Spleen (tissue), 11 donors: ENCODE measurements at regions not wholly inside any gene's neighbourhood (a gene's known extent, or its start where the extent isn't known, plus 50 kb on each side); places are given as distances from the start of the nearest gene placed in this dataset.

Experiments used
- DNase-seq: peaks from one replicate; pipeline ENCODE4 v3.0.0-alpha.2; 2020
- H3K27ac ChIP-seq, 8 donors: fragments of 200-600 bp; sonication (generic) in 7 of 8; 1 replicate in 4 of 8; 2 replicates in 4 of 8; pipeline versions ENCODE4 v1.5.0 to v1.8.0; 2016 to 2021; ENCODE audit warnings: inconsistent platforms in 4 of 8, mild to moderate bottlenecking in 4 of 8, moderate library complexity in 1 of 8
- H3K27me3 ChIP-seq, 7 donors: fragments of 200-600 bp; sonication (generic) in 6 of 7; replicated peaks in 1 of 7; 1 replicate in 4 of 7; 2 replicates in 3 of 7; pipeline versions ENCODE4 v1.5.0 to v1.8.0; 2016 to 2021; ENCODE audit warnings: inconsistent platforms in 3 of 7, mild to moderate bottlenecking in 1 of 7
- H3K36me3 ChIP-seq, 6 donors: fragments of 200-600 bp; sonication (generic) in 5 of 6; 1 replicate in 4 of 6; 2 replicates in 2 of 6; pipeline versions ENCODE4 v1.5.0 to v1.8.0; 2016 to 2021; ENCODE audit warnings: inconsistent platforms in 2 of 6
- H3K4me1 ChIP-seq, 6 donors: fragments of 200-600 bp; sonication (generic) in 5 of 6; 1 replicate in 3 of 6; 2 replicates in 3 of 6; pipeline versions ENCODE4 v1.5.0 to v1.8.0; 2016 to 2021; ENCODE audit warnings: inconsistent platforms in 3 of 6
- H3K4me3 ChIP-seq, 8 donors: fragments of 200-600 bp; sonication (generic) in 7 of 8; 1 replicate in 4 of 8; 2 replicates in 4 of 8; pipeline versions ENCODE4 v1.5.0 to v1.8.0; 2016 to 2021; ENCODE audit warnings: inconsistent platforms in 4 of 8, mild to moderate bottlenecking in 4 of 8, moderate library complexity in 2 of 8
- H3K9me3 ChIP-seq, 8 donors: fragments of 200-600 bp; sonication (generic) in 7 of 8; 1 replicate in 4 of 8; 2 replicates in 4 of 8; pipeline versions ENCODE4 v1.5.0 to v1.8.0; 2016 to 2021; ENCODE audit warnings: inconsistent platforms in 4 of 8
- CTCF ChIP-seq, 11 experiments: fragments of 200-600 bp in 7 of 11; fragments of 450-650 bp in 4 of 11; sonication (generic) in 4 of 11; IDR thresholded peaks in 8 of 11; conservative IDR thresholded peaks in 3 of 11; 1 replicate in 7 of 11; 2 replicates in 4 of 11; pipeline versions ENCODE4 v1.4.0 to v1.8.0; 2016 to 2021; ENCODE audit warnings: antibody characterized with exemption in 11 of 11, inconsistent platforms in 4 of 11, mild to moderate bottlenecking in 1 of 11
- POLR2A ChIP-seq, 3 donors: fragments of 450-650 bp; IDR thresholded peaks; one replicate each; pipeline ENCODE4 v1.5.1; 2017; ENCODE audit warnings: antibody characterized with exemption in 3 of 3, mild to moderate bottlenecking in 1 of 3
- POLR2AphosphoS5 ChIP-seq, 3 donors: sonication (generic); formaldehyde crosslinking; IDR thresholded peaks; one replicate each; pipeline ENCODE4 v1.5.1; 2017; ENCODE audit warnings: antibody characterized with exemption in 3 of 3
- WGBS, 5 donors: extraction: QIAGEN DNeasy Blood & Tissue Kit in 3 of 5; methylation state at CpG; one replicate each; pipeline versions ENCODE4 v1.1.5 to v1.1.7; 2013 to 2018; 5-methylcytosine and 5-hydroxymethylcytosine counted together
- intact Hi-C: fragments of 100-400 bp; cut with DNase I; formaldehyde crosslinking; loops from one replicate; pipeline ENCODE4 v1.15.0; 2023; ENCODE audit warnings: low total_unique reads
- donor health status: healthy with polysubstance abuse.
- donor health status: DM: no; HTN: no; CAD: no; lungs with moderate emphysema.
- donor health status: DM: no; HTN: no; CAD: no.
- donor health status: Bipolar disorder and iron deficiency.
- donor health status: healthy.
- donor health status: DM: no; HTN: no; CAD: no.
- donor health status: DM: yes; HTN: yes; CAD: no.

GRCh38 chr13:22422023-22422422 lies 751.1 kb downstream of the FGF9 start:
- intact Hi-C loops, result no loop called here
- no peak overlapping the region for H3K27ac ChIP-seq
- H3K36me3 ChIP-seq, result no peaks in the 10 kb centered on the region
- no peaks in the 10 kb centered on the region for H3K27me3 ChIP-seq
- no peaks in the 10 kb centered on the region for H3K9me3 ChIP-seq
- no peak overlapping the region for H3K4me3 ChIP-seq
- H3K4me1 ChIP-seq, result no peaks in the 10 kb centered on the region
- no peak for DNase-seq
- TF ChIP-seq POLR2AphosphoS5 (IDR thresholded peaks at IDR 0.05), result no peak
- no peak for TF ChIP-seq CTCF (IDR thresholded peaks at IDR 0.05 in 8 of 11, conservative IDR thresholded peaks at IDR 0.05 in 3 of 11)
- no peak for TF ChIP-seq POLR2A (IDR thresholded peaks at IDR 0.05)

- Histone ChIP-seq H3K27ac (no peak overlapping the region), H3K9me3 (no peaks in the 10 kb centered on the region), H3K4me3 (no peak overlapping the region), H3K27me3 (no peaks in the 10 kb centered on the region), H3K4me1 (no peaks in the 10 kb centered on the region), H3K36me3 (no peaks in the 10 kb centered on the region)
- TF ChIP-seq CTCF (IDR thresholded peaks at IDR 0.05 in 8 of 11, conservative IDR thresholded peaks at IDR 0.05 in 3 of 11) (no peak), POLR2AphosphoS5 (IDR thresholded peaks at IDR 0.05) (no peak), POLR2A (IDR thresholded peaks at IDR 0.05) (no peak)
- 56 to 80% (median 74%) methylated on average over 7 of the region's 7 CpGs for WGBS, 5 donors
- no peak for DNase-seq
- intact Hi-C loops, result no loop called here
Measured at GRCh38 chr13:22422712-22423111, 751.8 kb downstream of the FGF9 start.

- TF ChIP-seq CTCF (IDR thresholded peaks at IDR 0.05 in 8 of 11, conservative IDR thresholded peaks at IDR 0.05 in 3 of 11) (no peak), POLR2A (IDR thresholded peaks at IDR 0.05) (no peak), POLR2AphosphoS5 (IDR thresholded peaks at IDR 0.05) (no peak)
- intact Hi-C loops, result no loop called here
- no peaks in the 10 kb centered on the region for H3K4me1 ChIP-seq
- H3K9me3 ChIP-seq, result no peaks in the 10 kb centered on the region
- no peak overlapping the region for H3K4me3 ChIP-seq
- no peak for DNase-seq
- H3K36me3 ChIP-seq, result no peaks in the 10 kb centered on the region
- no peaks in the 10 kb centered on the region for H3K27me3 ChIP-seq
- H3K27ac ChIP-seq, result no peak overlapping the region
- WGBS, 5 donors, result 70 to 92% (median 89%) methylated on average over 1 of the region's 1 CpG
Measured at GRCh38 chr13:22423261-22423660, 752.4 kb downstream of the FGF9 start.

GRCh38 chr13:22425087-22425486 lies 754.2 kb downstream of the FGF9 start:
- no peaks in the 10 kb centered on the region for H3K27me3 ChIP-seq
- peaks cover 0 to 6% (median 0%) of the 10 kb centered on the region in 8 donors for H3K9me3 ChIP-seq
- no peaks in the 10 kb centered on the region for H3K4me1 ChIP-seq
- no peak overlapping the region for H3K4me3 ChIP-seq
- DNase-seq, result no peak
- no peak overlapping the region for H3K27ac ChIP-seq
- WGBS, 5 donors, result 75 to 89% (median 81%) methylated on average over 4 of the region's 4 CpGs
- H3K36me3 ChIP-seq, result no peaks in the 10 kb centered on the region
- intact Hi-C loops, result no loop called here
- TF ChIP-seq POLR2A (IDR thresholded peaks at IDR 0.05) (no peak), CTCF (IDR thresholded peaks at IDR 0.05 in 8 of 11, conservative IDR thresholded peaks at IDR 0.05 in 3 of 11) (no peak)
